Subcutaneous abdominal adipose tissue (tissue), 5 donors: ENCODE measurements at regions not wholly inside any gene's neighbourhood (a gene's known extent, or its start where the extent isn't known, plus 50 kb on each side); places are given as distances from the start of the nearest gene placed in this dataset.

ENCODE experiments used
- H3K27ac ChIP-seq: one replicate; pipeline ENCODE4 v1.7.0; 2013; ENCODE audit warnings: low read depth, mild to moderate bottlenecking, inconsistent platforms, low read length, moderate library complexity
- H3K27me3 ChIP-seq, 5 donors: one replicate each; pipeline ENCODE4 v1.7.0; 2013; ENCODE audit warnings: low read length in 5 of 5, inconsistent platforms in 1 of 5; ENCODE audit not compliant: control insufficient read depth in 5 of 5, insufficient read depth in 4 of 5
- H3K36me3 ChIP-seq, 5 donors: one replicate each; pipeline ENCODE4 v1.7.0; 2013; ENCODE audit warnings: low read length in 5 of 5; ENCODE audit not compliant: control insufficient read depth in 5 of 5, insufficient read depth in 5 of 5
- H3K4me1 ChIP-seq, 5 donors: one replicate each; pipeline ENCODE4 v1.7.0; 2013; ENCODE audit warnings: low read length in 5 of 5, mild to moderate bottlenecking in 3 of 5, moderate library complexity in 1 of 5; ENCODE audit not compliant: control insufficient read depth in 5 of 5, insufficient read depth in 5 of 5
- H3K4me3 ChIP-seq, 5 donors: one replicate each; pipeline ENCODE4 v1.7.0; 2013; ENCODE audit warnings: low read length in 5 of 5, low read depth in 1 of 5
- H3K9ac ChIP-seq, 5 donors: one replicate each; pipeline ENCODE4 v1.7.0; 2013; ENCODE audit warnings: low read length in 5 of 5, mild to moderate bottlenecking in 4 of 5, moderate library complexity in 3 of 5
- H3K9me3 ChIP-seq, 5 donors: one replicate each; pipeline ENCODE4 v1.7.0; 2013; ENCODE audit warnings: low read length in 5 of 5; ENCODE audit not compliant: control insufficient read depth in 5 of 5
- donor health status: healthy.
- donor health status: healthy.
- donor health status: healthy.
- donor health status: healthy.
- donor health status: healthy.

- H3K9ac ChIP-seq: no peak overlapping the region
- no peaks in the 10 kb centered on the region for H3K9me3 ChIP-seq
- H3K27me3 ChIP-seq: no peaks in the 10 kb centered on the region
- no peak overlapping the region for H3K27ac ChIP-seq
- no peaks in the 10 kb centered on the region for H3K4me1 ChIP-seq
- no peak overlapping the region for H3K4me3 ChIP-seq
- no peaks in the 10 kb centered on the region for H3K36me3 ChIP-seq
Observed at GRCh38 chr1:105724286-105724685, 1332.2 kb upstream of the PRMT6 start.

DNA sequence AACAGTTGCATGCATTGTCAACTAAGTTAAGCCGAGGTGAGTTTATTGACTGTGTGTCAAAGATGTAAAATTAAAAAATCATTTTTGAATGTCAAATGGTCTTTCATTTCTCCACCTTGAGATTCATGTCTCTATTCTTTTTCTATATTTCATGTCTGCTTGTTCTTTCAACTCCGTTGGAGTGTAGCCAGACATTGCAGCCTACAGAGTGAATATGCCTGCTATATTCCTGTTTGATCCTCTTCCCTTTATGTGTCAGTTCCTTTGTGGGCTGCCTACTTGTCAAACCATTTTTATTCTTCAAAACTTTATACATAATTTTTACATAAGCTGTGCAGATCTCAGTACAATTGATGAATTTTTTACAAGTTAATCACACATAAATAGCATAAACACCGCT, 1325.8 kb upstream of the PRMT6 start:
- no peak overlapping the region for H3K9ac ChIP-seq
- H3K9me3 ChIP-seq: no peaks in the 10 kb centered on the region
- no peaks in the 10 kb centered on the region for H3K4me1 ChIP-seq
- no peak overlapping the region for H3K4me3 ChIP-seq
- H3K27me3 ChIP-seq: no peaks in the 10 kb centered on the region
- no peaks in the 10 kb centered on the region for H3K36me3 ChIP-seq
- H3K27ac ChIP-seq: no peak overlapping the region

DNA sequence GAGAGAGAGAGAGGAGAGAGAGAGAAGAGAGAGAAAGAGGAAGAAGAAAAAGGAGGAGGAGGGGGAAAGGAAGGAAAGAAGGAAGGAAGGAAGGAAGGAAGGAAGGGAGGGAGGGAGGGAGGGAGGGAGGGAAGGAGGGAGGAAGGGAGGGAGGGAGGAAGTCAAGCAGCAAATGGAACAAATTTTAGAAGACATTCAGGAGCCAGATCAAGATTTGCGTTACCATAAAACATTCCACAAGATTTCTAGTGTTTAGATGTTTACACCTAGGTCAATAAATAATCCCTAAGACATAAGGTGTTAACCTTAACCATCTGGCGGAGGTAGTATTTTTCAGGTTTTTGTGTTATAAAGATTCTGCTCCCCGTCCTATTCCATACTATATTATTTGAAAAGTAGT, 1320.1 kb upstream of the PRMT6 start:
- no peak overlapping the region for H3K9ac ChIP-seq
- no peaks in the 10 kb centered on the region for H3K36me3 ChIP-seq
- H3K9me3 ChIP-seq: peaks cover 0 to 3% (median 0%) of the 10 kb centered on the region in 5 donors
- H3K4me1 ChIP-seq: no peaks in the 10 kb centered on the region
- H3K27me3 ChIP-seq: no peaks in the 10 kb centered on the region
- H3K27ac ChIP-seq: no peak overlapping the region
- H3K4me3 ChIP-seq: no peak overlapping the region

DNA sequence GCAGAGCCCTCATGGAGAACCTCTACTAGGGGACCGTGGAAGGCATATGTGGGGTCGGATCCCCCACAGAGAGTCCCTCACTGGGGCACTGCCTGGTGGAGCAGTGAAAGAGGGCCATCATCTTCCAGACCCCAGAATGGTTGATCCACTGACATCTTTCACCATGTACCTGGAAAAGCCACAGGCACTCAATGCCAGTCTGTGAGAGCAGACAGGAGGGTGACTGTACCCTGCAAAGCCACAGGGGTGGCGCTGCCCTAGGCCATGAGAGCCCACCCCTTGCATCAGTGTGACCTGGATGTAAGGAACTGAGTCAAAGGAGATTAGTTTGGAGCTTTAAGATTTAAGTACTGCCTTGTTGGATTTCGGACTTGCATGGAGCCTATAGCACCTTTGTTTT, 1276.7 kb upstream of the PRMT6 start:
- Histone ChIP-seq H3K4me3 (no peak overlapping the region), H3K36me3 (no peaks in the 10 kb centered on the region), H3K4me1 (no peaks in the 10 kb centered on the region), H3K27ac (no peak overlapping the region), H3K9me3 (peaks cover 0 to 9% (median 6%) of the 10 kb centered on the region in 5 donors), H3K27me3 (no peaks in the 10 kb centered on the region), H3K9ac (no peak overlapping the region)

GRCh38 chr1:105785021-105785420, 1271.5 kb upstream of the PRMT6 start:
- Histone ChIP-seq H3K4me3 (no peak overlapping the region), H3K9me3 (no peaks in the 10 kb centered on the region), H3K4me1 (no peaks in the 10 kb centered on the region), H3K9ac (no peak overlapping the region), H3K36me3 (no peaks in the 10 kb centered on the region), H3K27me3 (no peaks in the 10 kb centered on the region), H3K27ac (no peak overlapping the region)

GRCh38 chr1:105793536-105794146, 1262.8 kb upstream of the PRMT6 start:
- Histone ChIP-seq H3K4me3 (no peak overlapping the region), H3K27me3 (no peaks in the 10 kb centered on the region), H3K36me3 (no peaks in the 10 kb centered on the region), H3K9me3 (no peaks in the 10 kb centered on the region), H3K9ac (no peak overlapping the region), H3K4me1 (no peaks in the 10 kb centered on the region), H3K27ac (no peak overlapping the region)

DNA sequence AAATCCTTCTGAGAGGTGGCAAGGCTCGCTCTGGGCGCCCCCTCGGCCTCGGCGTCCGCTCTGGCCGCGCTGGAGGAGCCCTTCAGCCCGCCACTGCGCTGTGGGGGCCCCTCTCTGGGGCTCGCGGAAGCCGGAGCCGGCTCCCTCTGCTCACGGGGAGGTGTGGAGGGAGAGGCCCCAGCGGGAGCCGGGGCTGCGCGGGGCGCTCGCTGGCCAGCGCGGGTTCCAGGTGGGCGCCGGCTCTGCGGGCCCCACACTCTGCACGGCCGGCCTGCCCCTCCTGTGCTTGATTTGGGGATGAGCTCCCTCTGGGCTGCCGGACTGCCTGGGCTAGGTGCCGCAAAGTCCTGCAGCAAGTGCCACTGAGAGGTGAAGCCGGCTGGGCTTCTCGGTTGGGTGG, 1260.7 kb upstream of the PRMT6 start:
- no peaks in the 10 kb centered on the region for H3K36me3 ChIP-seq
- H3K27me3 ChIP-seq: no peaks in the 10 kb centered on the region
- H3K4me3 ChIP-seq: no peak overlapping the region
- no peak overlapping the region for H3K9ac ChIP-seq
- H3K4me1 ChIP-seq: no peaks in the 10 kb centered on the region
- no peak overlapping the region for H3K27ac ChIP-seq
- no peaks in the 10 kb centered on the region for H3K9me3 ChIP-seq

DNA sequence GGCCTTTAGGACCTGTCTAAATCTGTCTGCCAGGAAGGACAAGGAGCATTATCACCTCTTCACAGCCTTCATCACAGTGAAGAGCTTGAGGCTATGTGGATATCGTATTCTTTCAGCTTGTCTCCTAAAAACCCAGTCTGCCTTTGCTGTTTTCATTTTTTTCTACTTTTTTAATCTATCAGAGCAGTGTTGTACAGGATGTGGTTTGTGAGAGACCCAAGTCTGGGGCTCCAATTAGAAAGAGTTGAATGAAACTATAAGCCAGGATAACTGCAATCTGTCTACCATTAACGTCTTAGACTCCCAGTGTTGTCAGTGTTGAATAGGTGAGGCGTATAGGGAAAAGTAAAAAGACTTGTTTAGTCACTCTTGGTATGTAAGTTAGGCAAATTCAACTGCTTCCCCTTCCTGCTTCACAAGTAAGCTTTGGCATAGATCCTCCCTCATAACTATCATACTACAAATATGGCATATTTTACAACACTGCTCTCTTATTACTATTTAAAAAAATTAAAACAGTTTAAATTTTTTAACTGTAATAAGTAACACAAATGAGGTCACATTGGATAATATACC, 1225.8 kb upstream of the PRMT6 start:
- no peaks in the 10 kb centered on the region for H3K9me3 ChIP-seq

DNA sequence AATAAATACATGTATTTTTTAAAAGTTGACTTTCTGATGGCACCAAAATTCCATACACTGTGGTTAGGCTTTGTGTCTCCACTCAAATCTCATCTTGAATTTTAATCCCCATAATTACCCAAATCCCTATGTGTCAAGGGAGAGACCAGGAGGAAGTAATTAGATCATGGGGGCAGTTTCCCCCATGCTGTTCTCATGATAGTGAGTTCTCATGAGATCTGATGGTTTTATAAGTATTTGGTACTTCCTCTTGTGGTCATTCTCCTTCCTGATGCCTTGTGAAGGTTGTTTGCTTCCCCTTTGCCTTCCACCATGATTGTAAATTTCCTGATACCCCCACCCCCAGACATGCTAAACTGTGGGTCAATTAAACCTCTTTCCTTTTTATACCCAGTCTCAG, 1218.4 kb upstream of the PRMT6 start:
- no peaks in the 10 kb centered on the region for H3K36me3 ChIP-seq
- no peaks in the 10 kb centered on the region for H3K4me1 ChIP-seq
- no peaks in the 10 kb centered on the region for H3K9me3 ChIP-seq
- H3K27ac ChIP-seq: no peak overlapping the region
- no peak overlapping the region for H3K4me3 ChIP-seq
- H3K9ac ChIP-seq: no peak overlapping the region
- no peaks in the 10 kb centered on the region for H3K27me3 ChIP-seq

More for the DNA sequence above, 1225.8 kb upstream of the PRMT6 start:
- Histone ChIP-seq H3K36me3 (no peaks in the 10 kb centered on the region), H3K27me3 (no peaks in the 10 kb centered on the region), H3K9ac (no peak overlapping the region), H3K4me3 (no peak overlapping the region), H3K4me1 (no peaks in the 10 kb centered on the region), H3K27ac (no peak overlapping the region)

DNA sequence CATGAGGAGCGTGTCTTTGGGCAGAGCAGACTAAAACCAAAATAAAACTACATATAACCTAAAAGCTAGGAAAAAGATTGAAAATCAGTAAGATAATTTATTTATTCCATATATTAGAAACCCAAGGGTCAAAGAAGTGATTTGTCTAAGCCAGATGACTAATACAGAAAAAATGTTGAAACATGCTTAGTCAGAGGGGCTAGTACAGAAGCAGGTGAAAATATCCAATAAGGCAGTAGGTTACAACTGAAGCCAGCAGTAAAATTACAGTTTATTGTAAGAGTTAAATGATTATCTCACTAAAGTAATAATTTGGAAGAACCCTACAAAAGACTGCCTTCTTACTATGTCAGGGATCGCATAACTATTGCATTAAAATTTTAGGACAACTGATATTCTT, 1190.9 kb upstream of the PRMT6 start:
- H3K4me1 ChIP-seq: no peaks in the 10 kb centered on the region
- no peak overlapping the region for H3K27ac ChIP-seq
- H3K4me3 ChIP-seq: no peak overlapping the region
- no peaks in the 10 kb centered on the region for H3K36me3 ChIP-seq
- H3K27me3 ChIP-seq: no peaks in the 10 kb centered on the region
- H3K9me3 ChIP-seq: peaks cover 0 to 4% (median 0%) of the 10 kb centered on the region in 5 donors
- no peak overlapping the region for H3K9ac ChIP-seq
